ENCODE measurements at regions not wholly inside any gene's neighbourhood (a gene's known extent, or its start where the extent isn't known, plus 50 kb on each side); places are given as distances from the start of the nearest gene placed in this dataset.

GRCh38 chr7:10657201-10657600 is 316.5 kb upstream of the PHF14 start:
- Histone ChIP-seq H3K36me3 (no peaks in the 10 kb centered on the region), H3K4me3 (no peak overlapping the region), H3K27me3 (ENCODE audit: low read depth) (no peaks in the 10 kb centered on the region), H3K9me3 (replicated peaks) (no peaks in the 10 kb centered on the region), H3K27ac (replicated peaks) (no peak overlapping the region), H3K4me1 (no peaks in the 10 kb centered on the region)
- DNase-seq, result no peak
- intact Hi-C loops (cut with micrococcal nuclease), result no loop called here
- no peak for TF ChIP-seq CTCF (IDR thresholded peaks at IDR 0.05; ENCODE audit: borderline replicate concordance)

- H3K9me3 ChIP-seq (replicated peaks), result no peaks in the 10 kb centered on the region
- DNase-seq, result no peak
- no peak overlapping the region for H3K4me3 ChIP-seq
- no peak overlapping the region for H3K27ac ChIP-seq (replicated peaks)
- intact Hi-C loops (cut with micrococcal nuclease), result no loop called here
- no peak for TF ChIP-seq CTCF (IDR thresholded peaks at IDR 0.05; ENCODE audit: borderline replicate concordance)
- H3K27me3 ChIP-seq (ENCODE audit: low read depth), result no peaks in the 10 kb centered on the region
- no peaks in the 10 kb centered on the region for H3K4me1 ChIP-seq
- no peaks in the 10 kb centered on the region for H3K36me3 ChIP-seq
Measured at GRCh38 chr7:10657837-10658236, 315.8 kb upstream of the PHF14 start.

DNA sequence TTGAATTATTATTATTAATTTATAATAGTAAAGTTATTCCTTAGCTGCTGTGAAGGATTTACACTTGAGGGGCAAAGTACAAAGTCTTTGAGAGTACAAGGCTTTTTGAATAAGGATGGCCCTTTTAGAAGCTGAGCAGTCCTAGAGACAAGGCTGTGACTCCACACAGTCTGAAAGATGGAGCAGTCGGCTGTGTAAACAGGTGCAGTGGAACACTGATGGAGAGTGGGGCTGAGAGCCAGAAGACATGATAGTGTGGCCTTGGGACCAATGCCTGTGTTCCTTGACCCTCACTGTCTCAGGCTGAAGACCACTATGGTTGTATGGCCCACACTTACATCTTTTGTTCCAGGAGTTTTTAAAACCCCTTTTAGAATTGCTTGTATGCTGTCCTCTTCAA is 311.2 kb upstream of the PHF14 start:
- intact Hi-C loops (cut with micrococcal nuclease), result no loop called here
- no peaks in the 10 kb centered on the region for H3K9me3 ChIP-seq (replicated peaks)
- DNase-seq, result no peak
- H3K4me1 ChIP-seq, result no peaks in the 10 kb centered on the region
- no peak overlapping the region for H3K27ac ChIP-seq (replicated peaks)
- H3K4me3 ChIP-seq, result no peak overlapping the region
- TF ChIP-seq CTCF (IDR thresholded peaks at IDR 0.05; ENCODE audit: borderline replicate concordance), result no peak
- no peaks in the 10 kb centered on the region for H3K36me3 ChIP-seq
- no peaks in the 10 kb centered on the region for H3K27me3 ChIP-seq (ENCODE audit: low read depth)

- Histone ChIP-seq H3K9me3 (replicated peaks) (peaks cover 6% of the 10 kb centered on the region), H3K4me3 (no peak overlapping the region), H3K27me3 (ENCODE audit: low read depth) (no peaks in the 10 kb centered on the region), H3K4me1 (no peaks in the 10 kb centered on the region), H3K27ac (replicated peaks) (no peak overlapping the region), H3K36me3 (no peaks in the 10 kb centered on the region)
- intact Hi-C loops (cut with micrococcal nuclease), result no loop called here
- DNase-seq, result no peak
- no peak for TF ChIP-seq CTCF (IDR thresholded peaks at IDR 0.05; ENCODE audit: borderline replicate concordance)
Measured at GRCh38 chr7:10662982-10663884, 310.4 kb upstream of the PHF14 start.

DNA sequence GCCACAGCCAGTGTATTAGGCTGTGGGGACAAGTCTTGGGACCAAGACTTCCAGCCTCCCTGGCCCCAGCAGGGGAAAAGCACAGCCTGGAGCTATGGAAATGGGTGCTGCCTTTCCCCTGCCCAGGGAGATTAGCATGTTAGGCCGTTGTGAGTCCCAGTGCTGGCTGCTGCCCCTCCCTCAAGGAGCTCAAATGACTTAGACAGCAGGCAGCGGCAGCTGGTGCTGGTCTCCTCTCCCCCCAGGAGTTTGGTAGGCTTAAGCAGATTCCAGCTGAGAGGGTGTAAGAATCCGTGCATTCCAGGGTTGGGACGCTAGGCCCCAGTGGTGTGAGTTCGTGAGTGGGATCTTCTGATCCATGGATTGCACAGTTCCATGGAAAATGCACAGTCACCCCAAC is 301.5 kb upstream of the PHF14 start:
- intact Hi-C loops (cut with micrococcal nuclease), result no loop called here
- Histone ChIP-seq H3K27ac (replicated peaks) (no peak overlapping the region), H3K27me3 (ENCODE audit: low read depth) (no peaks in the 10 kb centered on the region)

More for the DNA sequence above, 301.5 kb upstream of the PHF14 start:
- no peaks in the 10 kb centered on the region for H3K36me3 ChIP-seq
- DNase-seq, result no peak
- H3K4me3 ChIP-seq, result no peak overlapping the region
- H3K9me3 ChIP-seq (replicated peaks), result peaks cover 20% of the 10 kb centered on the region
- no peak for TF ChIP-seq CTCF (IDR thresholded peaks at IDR 0.05; ENCODE audit: borderline replicate concordance)
- H3K4me1 ChIP-seq, result no peaks in the 10 kb centered on the region

Measured in left ventricle myocardium inferior (tissue), 1 donor.